BLaER1 (cell line): ENCODE measurements at regions not wholly inside any gene's neighbourhood (a gene's known extent, or its start where the extent isn't known, plus 50 kb on each side); places are given as distances from the start of the nearest gene placed in this dataset.

ENCODE experiments used
- H3K27ac ChIP-seq: shearing (Covaris generic); formaldehyde crosslinking; 2 replicates; pipeline ENCODE4 v1.8.1; 2022
- H3K27me3 ChIP-seq: shearing (Covaris generic); formaldehyde crosslinking; 2 replicates; pipeline ENCODE4 v1.8.1; 2022
- H3K36me3 ChIP-seq: shearing (Covaris generic); formaldehyde crosslinking; 2 replicates; pipeline ENCODE4 v1.8.1; 2022
- H3K4me1 ChIP-seq: shearing (Covaris generic); formaldehyde crosslinking; 2 replicates; pipeline ENCODE4 v1.8.1; 2022
- H3K4me2 ChIP-seq: shearing (Covaris generic); formaldehyde crosslinking; 2 replicates; pipeline ENCODE4 v1.8.1; 2022
- H3K4me3 ChIP-seq: shearing (Covaris generic); formaldehyde crosslinking; 2 replicates; pipeline ENCODE4 v1.8.1; 2022
- H3K9ac ChIP-seq: shearing (Covaris generic); formaldehyde crosslinking; 2 replicates; pipeline ENCODE4 v1.8.1; 2022
- H3K9me3 ChIP-seq: shearing (Covaris generic); formaldehyde crosslinking; 2 replicates; pipeline ENCODE4 v1.8.1; 2022
- H4K20me1 ChIP-seq: shearing (Covaris generic); formaldehyde crosslinking; 2 replicates; pipeline ENCODE4 v1.8.1; 2022
- Cebpa-rat ChIP-seq: shearing (Covaris generic); IDR thresholded peaks from 2 replicates; pipeline ENCODE4 v1.8.1; 2022

DNA sequence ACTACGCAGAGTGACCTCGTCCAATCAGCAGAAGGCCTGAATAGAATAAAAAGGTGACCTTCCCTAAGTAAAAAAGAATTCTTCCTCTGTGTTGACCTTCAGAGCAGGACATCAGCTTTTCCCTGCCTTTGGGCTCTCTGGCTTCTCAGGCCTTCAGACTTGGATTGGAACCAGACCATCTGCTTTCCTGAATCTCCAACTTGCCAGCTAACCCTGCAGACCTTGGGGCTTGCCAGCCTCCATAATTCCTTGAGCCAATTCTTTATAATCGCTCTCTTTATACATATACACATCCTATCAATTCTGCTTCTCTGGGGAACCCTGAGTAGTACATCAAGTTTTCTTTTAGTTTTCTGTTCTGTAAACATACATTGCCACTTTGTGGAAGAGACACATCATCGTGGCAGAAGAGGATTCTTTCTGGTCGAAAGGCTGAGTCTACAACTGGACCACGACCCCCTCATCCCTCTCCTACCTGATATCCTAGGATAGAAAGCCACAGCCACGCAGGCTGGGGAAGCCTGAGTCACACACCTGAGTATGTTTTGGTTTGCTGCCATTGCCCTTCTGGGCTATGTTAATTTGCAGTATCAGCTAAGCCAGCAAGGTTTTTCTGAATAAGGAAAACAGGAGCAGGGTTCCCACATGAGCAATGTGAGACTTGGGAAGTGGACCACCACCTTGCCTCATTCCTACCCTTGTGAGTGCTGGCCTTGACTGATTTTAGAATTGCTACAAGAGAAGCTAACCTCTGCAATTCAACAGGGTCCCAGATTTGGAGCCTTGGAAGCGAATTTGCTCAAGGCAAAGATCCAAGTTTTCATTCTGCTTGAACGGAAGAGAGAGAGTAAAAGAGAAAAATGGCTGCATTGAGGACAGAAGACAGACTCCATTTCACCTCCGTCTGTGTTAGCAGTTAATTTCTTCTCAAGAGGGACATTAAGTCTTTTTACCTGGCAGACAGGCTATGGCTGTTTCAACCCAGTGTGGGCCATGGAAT is 445.2 kb upstream of the FZD8 start:
- peaks cover 8% of the 10 kb centered on the region; the same call in 1 of the 2 replicates for H3K9me3 ChIP-seq
- no peak overlapping the region for H3K4me3 ChIP-seq
- H3K27ac ChIP-seq, result no peak overlapping the region
- H3K36me3 ChIP-seq, result no peaks in the 10 kb centered on the region
- TF ChIP-seq Cebpa-rat, result no peak
- H3K9ac ChIP-seq, result no peak overlapping the region
- H3K4me1 ChIP-seq, result no peaks in the 10 kb centered on the region
- no peaks in the 10 kb centered on the region for H4K20me1 ChIP-seq
- no peaks in the 10 kb centered on the region for H3K27me3 ChIP-seq
- no peak overlapping the region for H3K4me2 ChIP-seq

DNA sequence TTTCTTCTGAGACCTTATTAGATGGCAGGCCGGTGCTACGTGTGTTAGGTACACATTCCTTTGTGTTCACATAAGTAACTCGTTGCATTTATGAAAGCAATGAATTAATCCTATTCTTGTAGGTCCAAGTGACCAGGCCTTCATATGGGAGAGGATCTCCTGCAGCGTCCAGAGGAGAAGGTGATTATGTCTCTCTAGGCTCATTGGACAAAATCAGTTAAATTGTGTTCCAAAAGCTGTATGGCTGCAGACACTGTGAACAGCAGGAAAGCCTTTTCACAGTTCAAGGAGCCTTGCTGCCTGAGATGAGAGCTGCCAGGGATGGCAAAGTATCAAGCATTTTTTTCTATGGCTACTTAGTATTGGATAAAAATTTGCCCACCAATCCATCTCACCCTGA is 433.1 kb upstream of the FZD8 start:
- no peak overlapping the region for H3K4me3 ChIP-seq
- H3K36me3 ChIP-seq, result no peaks in the 10 kb centered on the region
- no peaks in the 10 kb centered on the region for H3K9me3 ChIP-seq
- no peak for TF ChIP-seq Cebpa-rat
- H3K4me1 ChIP-seq, result peaks cover 19% of the 10 kb centered on the region
- H3K4me2 ChIP-seq, result no peak overlapping the region
- H3K9ac ChIP-seq, result no peak overlapping the region
- H4K20me1 ChIP-seq, result no peaks in the 10 kb centered on the region
- H3K27ac ChIP-seq, result no peak overlapping the region
- H3K27me3 ChIP-seq, result no peaks in the 10 kb centered on the region; the same call in 1 of the 2 replicates

- H3K4me2 ChIP-seq, result no peak overlapping the region
Observed at GRCh38 chr10:36073796-36074345, 431.8 kb upstream of the FZD8 start.

GRCh38 chr10:36068542-36068941 is 426.4 kb upstream of the FZD8 start:
- H3K4me1 ChIP-seq, result peaks cover 19% of the 10 kb centered on the region
- no peaks in the 10 kb centered on the region for H4K20me1 ChIP-seq
- TF ChIP-seq Cebpa-rat, result no peak
- H3K9ac ChIP-seq, result no peak overlapping the region
- no peak overlapping the region for H3K4me2 ChIP-seq
- H3K27me3 ChIP-seq, result no peaks in the 10 kb centered on the region
- no peak overlapping the region for H3K4me3 ChIP-seq
- H3K36me3 ChIP-seq, result 0 out of 2 replicates have a peak, but pooled peaks cover 13% of the 10 kb centered on the region
- peaks cover 36% of the 10 kb centered on the region for H3K9me3 ChIP-seq
- no peak overlapping the region for H3K27ac ChIP-seq

More at GRCh38 chr10:36073796-36074345, 431.8 kb upstream of the FZD8 start:
- H3K9ac ChIP-seq, result no peak overlapping the region
- no peaks in the 10 kb centered on the region for H3K36me3 ChIP-seq
- no peak overlapping the region for H3K27ac ChIP-seq
- peaks cover 19% of the 10 kb centered on the region for H3K4me1 ChIP-seq
- no peaks in the 10 kb centered on the region; the same call in 1 of the 2 replicates for H3K27me3 ChIP-seq
- no peaks in the 10 kb centered on the region for H3K9me3 ChIP-seq
- no peaks in the 10 kb centered on the region for H4K20me1 ChIP-seq
- no peak for TF ChIP-seq Cebpa-rat
- H3K4me3 ChIP-seq, result no peak overlapping the region

DNA sequence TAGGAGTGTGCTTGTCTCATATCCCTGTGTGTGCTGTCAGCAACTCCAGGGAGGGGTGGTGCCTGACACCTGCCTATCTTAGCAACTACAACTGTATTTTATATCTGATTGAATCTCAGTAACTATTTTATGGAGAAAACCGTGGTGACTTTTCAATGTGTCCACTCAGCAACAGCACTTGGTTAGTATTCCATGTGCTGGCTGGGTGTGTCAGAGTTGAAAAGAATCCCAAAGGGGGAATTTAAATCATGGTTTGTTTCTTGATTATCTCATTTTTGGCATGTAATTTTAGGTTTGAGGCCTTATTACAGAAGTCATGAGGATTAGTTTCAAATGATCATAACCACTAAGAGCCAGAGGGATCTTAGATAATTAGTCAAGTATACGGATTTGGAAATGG is 425.7 kb upstream of the FZD8 start:
- Histone ChIP-seq H3K27me3 (no peaks in the 10 kb centered on the region), H3K9me3 (peaks cover 44% of the 10 kb centered on the region), H3K27ac (no peak overlapping the region), H3K9ac (no peak overlapping the region), H3K4me2 (no peak overlapping the region), H4K20me1 (no peaks in the 10 kb centered on the region), H3K4me3 (no peak overlapping the region), H3K36me3 (0 out of 2 replicates have a peak, but pooled peaks cover 13% of the 10 kb centered on the region), H3K4me1 (peaks cover 13% of the 10 kb centered on the region)
- TF ChIP-seq Cebpa-rat, result no peak

GRCh38 chr10:36066850-36067249 is 424.8 kb upstream of the FZD8 start:
- Histone ChIP-seq H3K27me3 (no peaks in the 10 kb centered on the region), H3K4me2 (no peak overlapping the region), H3K36me3 (0 out of 2 replicates have a peak, but pooled peaks cover 13% of the 10 kb centered on the region), H3K9me3 (peaks cover 50% of the 10 kb centered on the region), H4K20me1 (no peaks in the 10 kb centered on the region), H3K4me1 (peaks cover 12% of the 10 kb centered on the region), H3K9ac (no peak overlapping the region), H3K27ac (no peak overlapping the region), H3K4me3 (no peak overlapping the region)
- no peak for TF ChIP-seq Cebpa-rat

GRCh38 chr10:36066102-36066501 is 424.0 kb upstream of the FZD8 start:
- peaks cover 53% of the 10 kb centered on the region for H3K9me3 ChIP-seq
- 0 out of 2 replicates have a peak, but pooled peaks cover 13% of the 10 kb centered on the region for H3K36me3 ChIP-seq
- H4K20me1 ChIP-seq, result no peaks in the 10 kb centered on the region
- no peaks in the 10 kb centered on the region for H3K27me3 ChIP-seq
- no peak overlapping the region for H3K4me2 ChIP-seq
- TF ChIP-seq Cebpa-rat, result no peak
- H3K4me3 ChIP-seq, result no peak overlapping the region
- no peak overlapping the region for H3K9ac ChIP-seq
- H3K27ac ChIP-seq, result no peak overlapping the region
- H3K4me1 ChIP-seq, result peaks cover 6% of the 10 kb centered on the region

DNA sequence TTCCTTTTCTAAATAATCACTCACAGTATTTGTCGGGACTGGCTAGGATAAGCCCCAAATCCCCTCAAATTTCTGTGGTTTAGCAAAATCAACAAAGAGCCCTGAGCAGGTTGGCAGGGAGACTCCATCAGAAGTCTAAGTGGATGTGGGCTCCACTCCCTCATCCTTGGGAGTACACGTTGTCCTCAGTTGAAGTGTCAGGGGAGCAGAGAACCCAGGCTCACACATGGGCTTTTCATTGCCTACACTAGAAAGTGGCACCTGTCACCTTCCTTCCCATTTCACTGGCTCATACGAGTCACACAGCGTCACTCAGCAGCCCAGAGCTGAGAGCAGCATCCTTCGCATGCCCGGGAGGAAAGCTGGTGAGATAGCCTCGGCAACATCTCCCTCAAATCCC is 421.3 kb upstream of the FZD8 start:
- no peak overlapping the region for H3K4me2 ChIP-seq

GRCh38 chr10:36057731-36058130 is 415.6 kb upstream of the FZD8 start:
- peaks cover 10% of the 10 kb centered on the region for H3K4me1 ChIP-seq
- no peak overlapping the region for H3K9ac ChIP-seq

More for the DNA sequence above, 421.3 kb upstream of the FZD8 start:
- TF ChIP-seq Cebpa-rat, result no peak
- Histone ChIP-seq H3K27me3 (no peaks in the 10 kb centered on the region), H3K27ac (no peak overlapping the region), H3K4me3 (no peak overlapping the region), H3K4me1 (peaks cover 10% of the 10 kb centered on the region), H3K9me3 (peaks cover 73% of the 10 kb centered on the region), H3K36me3 (0 out of 2 replicates have a peak, but pooled peaks cover 17% of the 10 kb centered on the region), H4K20me1 (no peaks in the 10 kb centered on the region), H3K9ac (no peak overlapping the region)

DNA sequence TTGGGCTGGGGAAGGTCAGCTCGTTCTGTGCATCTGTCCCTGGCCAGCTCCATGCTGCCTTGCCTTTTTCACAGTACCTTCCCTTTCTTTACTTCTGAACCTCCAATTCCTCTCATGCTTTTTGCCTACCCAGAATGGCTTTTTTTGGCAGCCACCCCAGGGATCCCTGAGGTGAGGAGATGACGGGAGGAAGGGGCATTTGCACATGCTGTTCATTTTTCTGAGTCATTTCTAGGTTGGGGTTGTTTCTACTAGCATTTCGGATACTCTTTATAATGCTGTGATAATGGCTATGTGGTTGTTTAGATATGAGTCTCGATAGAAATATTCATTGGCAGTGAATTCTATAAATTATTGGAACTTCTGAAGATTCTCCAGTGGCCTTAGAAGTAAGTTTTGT is 415.1 kb upstream of the FZD8 start:
- no peak overlapping the region for H3K27ac ChIP-seq
- H4K20me1 ChIP-seq, result no peaks in the 10 kb centered on the region
- H3K9me3 ChIP-seq, result peaks cover 38% of the 10 kb centered on the region
- no peak overlapping the region for H3K4me3 ChIP-seq
- no peak overlapping the region for H3K9ac ChIP-seq
- no peaks in the 10 kb centered on the region for H3K27me3 ChIP-seq
- TF ChIP-seq Cebpa-rat, result no peak
- H3K4me2 ChIP-seq, result no peak overlapping the region
- 0 out of 2 replicates have a peak, but pooled peaks cover 4% of the 10 kb centered on the region for H3K36me3 ChIP-seq
- peaks cover 12% of the 10 kb centered on the region for H3K4me1 ChIP-seq

More at GRCh38 chr10:36057731-36058130, 415.6 kb upstream of the FZD8 start:
- Histone ChIP-seq H3K36me3 (0 out of 2 replicates have a peak, but pooled peaks cover 4% of the 10 kb centered on the region), H3K27ac (no peak overlapping the region), H3K27me3 (no peaks in the 10 kb centered on the region), H3K9me3 (peaks cover 44% of the 10 kb centered on the region), H3K4me2 (no peak overlapping the region), H4K20me1 (no peaks in the 10 kb centered on the region), H3K4me3 (no peak overlapping the region)
- TF ChIP-seq Cebpa-rat, result no peak
